ENCODE measurements at regions not wholly inside any gene's neighbourhood (a gene's known extent, or its start where the extent isn't known, plus 50 kb on each side); places are given as distances from the start of the nearest gene placed in this dataset. TPM values are rescaled to one million over a fixed set of nuclear protein-coding genes. Genes with fewer than 3 reads are reported as not detected.

- Histone ChIP-seq H3K79me2 (ENCODE audit: control insufficient read depth, insufficient read depth, low read length) (no peaks in the 10 kb centered on the region), H2AFZ (ENCODE audit: low read depth, low read length) (no peak overlapping the region), H4K20me1 (replicated peaks; ENCODE audit: control insufficient read depth, extremely low read depth, insufficient read depth, low read length) (no peaks in the 10 kb centered on the region), H3K4me3 (replicated peaks in 1 of 3; ENCODE audit: insufficient read depth in 1 of 3, low read depth in 1 of 3, low read length in 3 of 3) (no peak overlapping the region), H3K4me1 (ENCODE audit: control insufficient read depth, extremely low read depth, insufficient read depth, low read length) (no peaks in the 10 kb centered on the region), H3K9me3 (replicated peaks; ENCODE audit: control insufficient read depth, insufficient read depth, low read length) (no peaks in the 10 kb centered on the region), H3K27ac (ENCODE audit: insufficient read depth, low read depth, low read length) (no peak overlapping the region), H3K9ac (replicated peaks; ENCODE audit: extremely low read depth, insufficient read depth, low read length) (no peak overlapping the region), H3K4me2 (ENCODE audit: insufficient read depth, low read length) (no peak overlapping the region), H3K36me3 (ENCODE audit: control insufficient read depth in 2 of 2, extremely low read depth in 1 of 2, insufficient read depth in 2 of 2, low read length in 2 of 2) (no peaks in the 10 kb centered on the region), H3K9me1 (replicated peaks; ENCODE audit: control insufficient read depth, extremely low read depth, insufficient read depth, low read length) (no peaks in the 10 kb centered on the region), H3K27me3 (ENCODE audit: control insufficient read depth in 2 of 2, insufficient read depth in 2 of 2, low read length in 2 of 2) (no peaks in the 10 kb centered on the region)
- intact Hi-C loops (cut with micrococcal nuclease) (no loop called here), dilution Hi-C loops (cut with MboI; ENCODE audit: extremely low pct_ligation_motif_present, low sequenced_read_pairs) (no loop called here)
- no peak for TF ChIP-seq MAX (IDR thresholded peaks at IDR 0.05; ENCODE audit: insufficient read depth, insufficient read length)
- TF ChIP-seq GATA2 (IDR thresholded peaks at IDR 0.05; ENCODE audit: insufficient read depth, insufficient read length, low read depth, low read length) = no peak
- TF ChIP-seq CTCF (IDR thresholded peaks at IDR 0.05; ENCODE audit: extremely low read depth in 1 of 2, insufficient read depth in 1 of 2, low read depth in 1 of 2, low read length in 2 of 2) = no peak
- TF ChIP-seq MYC (IDR thresholded peaks at IDR 0.05; ENCODE audit: low read depth, low read length) = no peak
- TF ChIP-seq POLR2A (IDR thresholded peaks at IDR 0.05; ENCODE audit: low read depth, low read length) = no peak
- no peak for TF ChIP-seq FOS (IDR thresholded peaks at IDR 0.05; ENCODE audit: borderline replicate concordance, insufficient read depth, low read length)
- no peak for TF ChIP-seq JUN (IDR thresholded peaks at IDR 0.05; ENCODE audit: borderline replicate concordance, insufficient read depth, insufficient read length, low read depth)
- no peak for TF ChIP-seq POLR2AphosphoS5 (IDR thresholded peaks at IDR 0.05; ENCODE audit: insufficient read depth, low read depth, low read length)
- no peak for TF ChIP-seq EZH2 (IDR thresholded peaks at IDR 0.05; ENCODE audit: borderline replicate concordance, low read depth, low read length, severe bottlenecking)
- no peak for FAIRE-seq
- CTCF ChIA-PET = interaction anchor here (0.6 to 1.1 kb wide), 2 partner anchors 407 to 727 kb away, joined by 3 to 4 read pairs; no protein-coding TSS in a partner anchor
- no peak for DNase-seq (ENCODE audit: low read depth, low spot score)
- BruUV-seq (replicated peaks) = no TSS peak
- POLR2A ChIA-PET = no interaction called here
Observed at GRCh38 chr2:161571051-161571429, 53.2 kb upstream of the SLC4A10 start.

Small RNA genes lying in the stretch of these regions (small RNA-seq; reads per million reads assigned to genes)
- not detected for gene RF01210 (ENCODE audit: insufficient read depth, insufficient read length, low read depth, low replicate concordance)
